Heart left ventricle (tissue), 16 donors: ENCODE measurements at regions not wholly inside any gene's neighbourhood (a gene's known extent, or its start where the extent isn't known, plus 50 kb on each side); places are given as distances from the start of the nearest gene placed in this dataset.

Experiments
- ATAC-seq, 4 donors: fragments of 200-7000 bp; cut with Tn5 transposase; one replicate each; pipeline ENCODE4 v1.9.1; 2020 to 2022; ENCODE audit warnings: moderate library complexity in 4 of 4, mild to moderate bottlenecking in 3 of 4, moderate number of reproducible peaks in 1 of 4
- DNase-seq, 5 donors: peaks; one replicate each; pipeline ENCODE4 v3.0.0-alpha.2; 2020
- H3K27ac ChIP-seq, 12 donors: fragments of 200-600 bp; sonication (generic) in 4 of 12; one replicate each; pipeline versions ENCODE4 v1.5.0 to v1.8.0; 2016 to 2022; ENCODE audit warnings: mild to moderate bottlenecking in 2 of 12
- H3K27me3 ChIP-seq, 9 donors: fragments of 200-600 bp; sonication (generic) in 2 of 9; one replicate each; pipeline versions ENCODE4 v1.5.1 to v1.8.0; 2016 to 2022; ENCODE audit warnings: mild to moderate bottlenecking in 3 of 9
- H3K36me3 ChIP-seq, 9 donors: fragments of 200-600 bp; sonication (generic) in 2 of 9; one replicate each; pipeline versions ENCODE4 v1.5.0 to v1.8.0; 2018 to 2022; ENCODE audit warnings: mild to moderate bottlenecking in 2 of 9
- H3K4me1 ChIP-seq, 12 donors: fragments of 200-600 bp; sonication (generic) in 4 of 12; one replicate each; pipeline versions ENCODE4 v1.5.0 to v1.8.0; 2016 to 2022; ENCODE audit warnings: mild to moderate bottlenecking in 3 of 12
- H3K4me3 ChIP-seq, 12 donors: fragments of 200-600 bp; sonication (generic) in 4 of 12; one replicate each; pipeline versions ENCODE4 v1.5.0 to v1.8.0; 2017 to 2022; ENCODE audit warnings: mild to moderate bottlenecking in 9 of 12, moderate library complexity in 4 of 12
- H3K9me3 ChIP-seq, 12 donors: fragments of 200-600 bp; sonication (generic) in 4 of 12; one replicate each; pipeline versions ENCODE4 v1.5.0 to v1.8.0; 2016 to 2022; ENCODE audit warnings: mild to moderate bottlenecking in 1 of 12
- POLR2A ChIP-seq, 2 donors: fragments of 450-650 bp; IDR thresholded peaks; one replicate each; pipeline ENCODE4 v1.6.1; 2017; ENCODE audit warnings: antibody characterized with exemption in 2 of 2, mild to moderate bottlenecking in 2 of 2, moderate library complexity in 2 of 2
- WGBS, 4 donors: extraction: QIAGEN DNeasy Blood & Tissue Kit in 2 of 4; methylation state at CpG; one replicate each; pipeline versions ENCODE4 v1.1.5 to v1.1.7; 2013 to 2018; 5-methylcytosine and 5-hydroxymethylcytosine counted together
- intact Hi-C, 10 donors: fragments of 100-400 bp; cut with DNase I; formaldehyde crosslinking; loops; one replicate each; pipeline versions ENCODE4 v1.11.1 to v1.14.2; 2022
- TF ChIP-seq, protein P1 (sequence below), 12 donors: fragments of 200-600 bp; sonication (generic) in 4 of 12; IDR thresholded peaks; one replicate each; pipeline versions ENCODE4 v1.5.0 to v1.8.0; 2018 to 2022; ENCODE audit warnings: antibody characterized with exemption in 12 of 12, mild to moderate bottlenecking in 5 of 12
- donor health status: ischemic (EF 13 %, LVEDD 7.1; RV severe dilation, severe dysfunction).
- donor health status: healthy with polysubstance abuse.
- donor health status: DM: no; HTN: yes; CAD: no.
- donor health status: DM: no; HTN: no; CAD: no.
- donor health status: ischemic (EF 25% LVEDD 6.9; RV normal size, moderate dysfunction).
- donor health status: ischemic (EF 25% LVEDD 5.7; RV mildly dilated, moderate dysfunction).
- donor health status: healthy.
- donor health status: DM: yes; HTN: yes; CAD: no.
- donor health status: ischemic (EF 35%, LVEDD 5.7; RV mildly dilated, moderate dysfunction).
- donor health status: nonischemic (EF 11% LVEDD 7.7; RV severe dilation, severe dysfunction).
- donor health status: DM: yes; HTN: yes; CAD: no.
- donor health status: PGD.
- donor health status: ischemic (EF 29% LVEDD 5.4; RV normal size, mild dysfunction).
- donor health status: nonischemic (EF 23%, LVEDD 6.1; RV moderate dilation, normal function).

DNA sequence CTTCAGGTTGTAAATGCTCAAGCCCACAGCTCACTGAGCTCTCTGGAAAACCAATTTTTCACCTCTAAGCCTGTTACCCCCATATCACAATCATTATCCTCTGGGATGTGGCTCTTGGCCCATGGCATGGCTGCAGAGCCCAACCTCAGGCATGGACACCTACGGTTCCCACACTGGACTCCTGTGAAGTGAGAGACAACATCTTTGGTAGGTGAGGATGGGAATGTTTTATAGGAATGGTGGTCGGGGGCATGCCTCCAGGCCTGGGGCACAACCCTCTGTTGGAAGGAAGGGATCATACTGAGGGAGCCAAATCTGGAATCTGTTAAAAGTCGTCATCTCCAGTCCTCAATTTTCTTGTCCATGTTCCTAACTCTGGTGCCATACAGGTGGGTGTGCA is 179.1 kb downstream of the FOXD2 start:
- 75 to 93% (median 80%) methylated on average over 3 of the region's 3 CpGs for WGBS, 4 donors
- Histone ChIP-seq H3K27me3 (peaks cover 0 to under 1% (median 0%) of the 10 kb centered on the region in 9 donors), H3K4me3 (no peak overlapping the region), H3K4me1 (peaks cover 0 to 8% (median 0%) of the 10 kb centered on the region in 12 donors), H3K27ac (no peak overlapping the region), H3K36me3 (no peaks in the 10 kb centered on the region), H3K9me3 (no peaks in the 10 kb centered on the region)
- no peak for ATAC-seq
- no peak for TF ChIP-seq POLR2A (IDR thresholded peaks at IDR 0.05)
- intact Hi-C loops, result no loop called here
- DNase-seq, result peak in 1 of 5 donors; percentile 4

DNA sequence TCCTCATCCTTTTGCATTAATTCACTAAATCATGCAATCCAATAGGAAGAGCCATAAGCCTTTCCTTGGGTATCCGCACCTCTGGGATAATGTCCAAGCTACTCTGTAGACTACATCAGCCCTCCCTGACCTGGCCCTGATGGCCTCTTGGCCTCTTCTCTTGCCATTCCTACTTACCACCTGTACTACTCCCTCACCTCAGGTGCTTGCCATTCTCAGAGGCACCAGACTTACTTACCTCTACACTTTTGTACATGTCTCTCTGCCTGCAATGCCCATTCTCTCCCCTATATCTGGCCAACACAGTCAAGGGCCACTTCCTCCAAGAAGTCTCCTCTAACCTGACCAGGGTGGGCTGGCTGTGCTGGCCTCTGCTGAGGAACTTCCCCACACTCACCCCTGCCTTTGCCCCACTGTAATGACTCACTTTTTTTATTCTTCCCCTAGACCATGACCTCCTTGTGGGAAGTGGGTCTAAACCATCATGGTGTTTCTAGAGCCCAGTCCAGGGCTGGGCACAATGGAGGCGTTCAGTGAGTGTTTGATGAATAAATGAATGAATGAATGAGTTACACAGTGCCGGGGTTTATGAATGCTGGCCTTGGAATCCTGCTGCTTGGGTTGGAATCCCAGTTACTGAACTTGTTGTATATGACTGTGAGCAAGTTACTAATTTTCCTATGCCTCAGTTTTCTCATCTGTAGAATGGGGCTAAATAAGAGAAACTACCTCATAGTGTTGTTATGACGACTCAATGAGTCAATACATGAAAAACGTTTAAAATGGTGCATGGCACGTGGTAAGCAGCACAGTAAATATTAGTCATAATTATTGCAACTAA is 179.8 kb downstream of the FOXD2 start:
- Histone ChIP-seq H3K27ac (no peak overlapping the region), H3K36me3 (no peaks in the 10 kb centered on the region), H3K27me3 (no peaks in the 10 kb centered on the region), H3K4me1 (peaks cover 0 to 12% (median 0%) of the 10 kb centered on the region in 12 donors), H3K9me3 (no peaks in the 10 kb centered on the region), H3K4me3 (no peak overlapping the region)
- no peak for DNase-seq
- ATAC-seq, result no peak
- TF ChIP-seq, protein P1, sequence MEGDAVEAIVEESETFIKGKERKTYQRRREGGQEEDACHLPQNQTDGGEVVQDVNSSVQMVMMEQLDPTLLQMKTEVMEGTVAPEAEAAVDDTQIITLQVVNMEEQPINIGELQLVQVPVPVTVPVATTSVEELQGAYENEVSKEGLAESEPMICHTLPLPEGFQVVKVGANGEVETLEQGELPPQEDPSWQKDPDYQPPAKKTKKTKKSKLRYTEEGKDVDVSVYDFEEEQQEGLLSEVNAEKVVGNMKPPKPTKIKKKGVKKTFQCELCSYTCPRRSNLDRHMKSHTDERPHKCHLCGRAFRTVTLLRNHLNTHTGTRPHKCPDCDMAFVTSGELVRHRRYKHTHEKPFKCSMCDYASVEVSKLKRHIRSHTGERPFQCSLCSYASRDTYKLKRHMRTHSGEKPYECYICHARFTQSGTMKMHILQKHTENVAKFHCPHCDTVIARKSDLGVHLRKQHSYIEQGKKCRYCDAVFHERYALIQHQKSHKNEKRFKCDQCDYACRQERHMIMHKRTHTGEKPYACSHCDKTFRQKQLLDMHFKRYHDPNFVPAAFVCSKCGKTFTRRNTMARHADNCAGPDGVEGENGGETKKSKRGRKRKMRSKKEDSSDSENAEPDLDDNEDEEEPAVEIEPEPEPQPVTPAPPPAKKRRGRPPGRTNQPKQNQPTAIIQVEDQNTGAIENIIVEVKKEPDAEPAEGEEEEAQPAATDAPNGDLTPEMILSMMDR (IDR thresholded peaks at IDR 0.05), result no peak
- intact Hi-C loops, result no loop called here
- WGBS, 4 donors, result 92 to 95% (median 93%) methylated on average over 6 of the region's 6 CpGs

DNA sequence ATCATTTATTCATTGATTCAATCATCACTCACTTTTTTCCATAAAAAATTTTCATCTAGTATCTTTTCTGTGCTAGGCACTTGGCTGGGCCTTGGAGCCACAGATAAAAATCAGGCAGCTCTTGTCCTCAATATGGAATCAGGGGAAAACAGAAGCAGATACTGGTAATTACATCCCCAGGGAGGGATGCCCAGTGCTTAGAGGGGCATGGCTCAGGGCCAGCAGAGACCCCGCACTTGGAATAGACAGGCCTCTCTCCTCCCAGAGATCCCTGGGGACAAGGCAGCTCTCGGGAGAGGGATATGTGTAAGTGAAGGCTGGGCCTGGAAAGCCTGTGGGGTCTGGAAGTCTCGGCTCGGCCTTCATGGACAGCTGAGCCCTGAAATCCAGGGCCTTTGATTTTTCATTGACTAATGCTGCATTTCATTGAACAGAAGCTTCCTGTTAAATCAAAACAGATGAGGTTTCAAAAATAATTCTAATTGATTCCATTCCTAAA is 180.4 kb downstream of the FOXD2 start:
- ATAC-seq (no peak), DNase-seq (peak in 1 of 5 donors; percentile 11)
- intact Hi-C loops, result no loop called here
- no peak for TF ChIP-seq POLR2A (IDR thresholded peaks at IDR 0.05)
- Histone ChIP-seq H3K4me1 (peaks cover 0 to 12% (median 0%) of the 10 kb centered on the region in 12 donors), H3K4me3 (no peak overlapping the region), H3K36me3 (no peaks in the 10 kb centered on the region), H3K9me3 (no peaks in the 10 kb centered on the region), H3K27me3 (no peaks in the 10 kb centered on the region), H3K27ac (no peak overlapping the region)
- 79 to 90% (median 87%) methylated on average over 4 of the region's 4 CpGs for WGBS, 4 donors

DNA sequence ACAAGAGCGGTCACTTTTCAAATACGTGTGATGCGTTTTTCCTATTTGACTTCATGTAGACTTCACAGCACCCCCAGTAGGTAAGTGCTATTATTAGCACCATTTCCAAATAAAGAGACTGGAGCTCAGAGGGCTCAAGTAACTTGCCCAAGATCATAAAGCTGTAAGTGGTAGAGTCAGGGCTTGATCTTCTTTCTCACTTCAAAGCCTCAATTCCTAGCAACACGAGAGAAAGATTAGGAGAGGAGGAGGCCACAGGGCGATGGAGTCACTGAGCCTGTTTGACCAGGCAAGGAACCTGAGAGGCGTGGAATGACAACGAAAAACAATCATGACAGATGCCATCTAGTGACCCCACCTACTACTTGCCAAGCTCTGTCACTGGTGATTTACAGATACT is 181.0 kb downstream of the FOXD2 start:
- Histone ChIP-seq H3K4me1 (peaks cover 0 to 12% (median 0%) of the 10 kb centered on the region in 12 donors), H3K27ac (no peak overlapping the region), H3K4me3 (no peak overlapping the region), H3K36me3 (no peaks in the 10 kb centered on the region), H3K9me3 (no peaks in the 10 kb centered on the region), H3K27me3 (no peaks in the 10 kb centered on the region)
- DNase-seq, result peak in 1 of 5 donors; percentile 6
- intact Hi-C loops, result no loop called here
- ATAC-seq, result no peak
- 62 to 69% (median 67%) methylated on average over 7 of the region's 7 CpGs for WGBS, 4 donors
- no peak for TF ChIP-seq POLR2A (IDR thresholded peaks at IDR 0.05)
- TF ChIP-seq, protein P1 (IDR thresholded peaks at IDR 0.05), result no peak

DNA sequence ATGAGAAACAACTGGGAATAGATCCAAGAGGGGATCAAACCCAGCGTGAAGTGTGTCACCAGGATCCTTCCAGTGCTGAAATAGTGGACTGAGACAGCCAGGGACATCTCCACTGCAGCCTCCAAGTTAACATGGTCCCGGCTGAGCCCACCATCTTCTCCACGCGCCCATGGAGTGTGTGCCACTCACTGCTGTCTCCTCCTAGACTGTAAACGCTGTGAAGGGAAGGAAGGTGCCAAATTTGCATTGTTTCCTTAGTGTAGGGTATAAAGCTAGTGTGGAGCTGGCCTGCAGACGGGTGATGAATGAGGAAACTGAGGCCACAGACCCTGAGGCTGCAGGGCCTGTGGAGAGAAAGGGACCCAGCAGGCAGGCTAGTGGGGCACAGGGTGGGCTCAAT is 183.6 kb downstream of the FOXD2 start:
- TF ChIP-seq, protein P1 (IDR thresholded peaks at IDR 0.05), result no peak
- TF ChIP-seq POLR2A (IDR thresholded peaks at IDR 0.05), result no peak
- no peaks in the 10 kb centered on the region for H3K9me3 ChIP-seq
- ATAC-seq, result no peak
- H3K27me3 ChIP-seq, result peaks cover 0 to 9% (median 0%) of the 10 kb centered on the region in 9 donors
- H3K36me3 ChIP-seq, result no peaks in the 10 kb centered on the region
- WGBS, 4 donors, result 85 to 90% (median 89%) methylated on average over 6 of the region's 6 CpGs
- peak in 2 of 5 donors; percentile 4 to 6 for DNase-seq
- H3K4me1 ChIP-seq, result peaks cover 0 to 12% (median 0%) of the 10 kb centered on the region in 12 donors
- no peak overlapping the region for H3K4me3 ChIP-seq
- peak overlapping the region in 3 of 12 donors; percentile 59 to 62 (median 60) for H3K27ac ChIP-seq
- intact Hi-C loops, result loop anchor here in 2 of 10 donors (2.0 to 10.0 kb wide), 3 partner anchors 31 to 184 kb away; partner anchors contain the start of gene FOXD2 (in 1 of the 2)
